HG02970 (cell line): ENCODE measurements at regions not wholly inside any gene's neighbourhood (a gene's known extent, or its start where the extent isn't known, plus 50 kb on each side); places are given as distances from the start of the nearest gene placed in this dataset.
A peak's percentile ranks its signal among the peaks of the same experiment; 100 is the strongest.

Experiments
- ATAC-seq: cut with Tn5 transposase; IDR thresholded peaks from one replicate; pipeline ENCODE4 v1.9.1; 2021; ENCODE audit warnings: mild to moderate bottlenecking, moderate library complexity, moderate number of reproducible peaks; ENCODE audit not compliant: unreplicated experiment, low FRiP score

DNA sequence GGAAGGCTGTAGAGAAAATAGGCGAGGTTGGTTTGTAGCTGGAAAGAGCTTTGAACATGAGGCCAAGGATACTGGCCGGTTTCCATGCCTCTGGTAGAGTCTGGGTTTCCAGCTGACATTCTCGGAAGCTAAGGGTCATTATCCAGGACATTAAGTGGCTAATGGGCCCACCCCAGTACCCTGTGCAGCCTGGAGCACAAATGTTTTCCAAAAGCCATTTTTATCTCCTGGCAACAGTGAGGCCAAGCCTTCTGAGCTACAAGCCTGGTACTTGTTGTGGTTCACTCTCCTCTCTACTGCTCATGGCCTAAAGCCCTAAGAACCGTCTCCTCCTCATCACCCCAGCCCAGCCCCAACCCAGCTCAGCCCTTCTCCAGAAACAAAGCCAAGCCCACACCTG lies 122.9 kb downstream of the DMRTA2 start:
- ATAC-seq: no peak

DNA sequence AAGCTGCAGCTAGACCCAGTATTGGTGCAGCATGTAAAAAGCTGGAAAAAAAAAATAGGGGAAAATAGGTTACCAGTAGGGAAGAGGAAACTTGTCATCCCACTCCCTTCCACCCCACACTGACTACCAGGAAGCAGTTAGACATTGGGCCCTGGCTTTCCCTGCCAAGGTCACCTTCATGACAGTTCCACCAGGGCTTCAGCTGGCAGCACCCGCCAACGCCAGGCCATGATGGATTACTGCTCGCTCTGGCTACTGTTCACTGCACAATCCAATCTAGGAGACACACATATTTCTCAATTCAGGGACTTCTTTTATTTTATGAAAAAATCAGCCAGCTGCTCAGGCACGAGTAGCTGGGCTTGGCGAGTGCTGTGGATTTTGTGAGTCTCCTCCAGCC lies 127.7 kb downstream of the DMRTA2 start:
- ATAC-seq: no peak

DNA sequence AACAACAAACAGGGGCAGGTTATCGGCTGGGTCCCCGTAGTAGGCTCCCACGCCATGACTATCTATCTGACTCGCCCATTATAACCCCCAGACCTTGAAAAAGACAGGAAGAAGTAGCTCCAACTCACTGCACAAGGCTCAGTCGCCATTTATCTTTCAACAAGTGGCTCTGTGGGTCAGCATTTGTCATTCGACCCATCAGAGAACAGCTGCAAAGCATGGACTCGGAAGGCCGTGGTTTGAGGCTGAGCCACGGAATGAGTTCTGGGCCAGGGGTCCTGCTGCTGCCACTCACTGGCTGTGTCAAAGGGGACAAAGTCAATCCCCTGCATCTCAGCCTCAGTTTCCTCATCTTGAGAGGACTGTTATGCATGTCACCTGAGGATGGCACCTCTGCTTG lies 131.0 kb downstream of the DMRTA2 start:
- no peak for ATAC-seq

DNA sequence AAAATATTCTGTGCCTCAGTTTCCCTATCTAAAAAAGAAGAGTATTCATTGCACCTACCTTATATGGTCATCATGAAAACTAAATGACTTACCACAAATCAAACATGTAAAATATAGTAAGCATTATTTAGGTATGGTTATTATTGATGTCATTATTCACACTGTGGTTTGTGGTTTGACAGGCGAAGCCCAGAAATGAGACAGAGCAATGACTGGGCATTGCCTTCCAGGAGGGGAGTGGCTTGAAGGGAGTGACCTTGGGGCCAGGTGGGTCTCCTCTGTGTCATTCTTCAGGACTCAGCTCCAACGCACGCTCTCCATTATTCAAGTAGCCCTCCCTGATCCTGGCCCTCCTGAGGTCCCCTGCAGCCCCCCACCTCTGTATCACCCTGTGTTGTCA lies 133.7 kb downstream of the DMRTA2 start:
- ATAC-seq: no peak

DNA sequence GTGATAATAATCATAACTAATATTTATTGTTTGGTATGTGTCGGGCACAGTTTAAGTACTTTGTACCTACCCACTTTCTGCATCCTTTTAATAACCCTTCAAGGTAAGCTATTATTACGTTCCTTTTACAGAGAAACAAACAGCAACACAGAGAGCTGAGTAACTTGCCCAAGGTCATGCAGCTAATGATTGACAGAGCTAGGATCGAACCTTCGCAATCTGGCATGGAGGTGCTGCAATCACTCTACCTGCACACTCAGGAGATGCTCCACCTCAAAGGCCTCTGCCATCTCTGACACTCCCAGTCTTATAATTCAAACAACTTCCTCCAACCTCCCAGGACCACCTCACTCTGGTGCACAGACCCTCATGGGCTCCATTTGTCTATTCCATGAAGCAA lies 137.2 kb downstream of the DMRTA2 start:
- ATAC-seq: no peak

DNA sequence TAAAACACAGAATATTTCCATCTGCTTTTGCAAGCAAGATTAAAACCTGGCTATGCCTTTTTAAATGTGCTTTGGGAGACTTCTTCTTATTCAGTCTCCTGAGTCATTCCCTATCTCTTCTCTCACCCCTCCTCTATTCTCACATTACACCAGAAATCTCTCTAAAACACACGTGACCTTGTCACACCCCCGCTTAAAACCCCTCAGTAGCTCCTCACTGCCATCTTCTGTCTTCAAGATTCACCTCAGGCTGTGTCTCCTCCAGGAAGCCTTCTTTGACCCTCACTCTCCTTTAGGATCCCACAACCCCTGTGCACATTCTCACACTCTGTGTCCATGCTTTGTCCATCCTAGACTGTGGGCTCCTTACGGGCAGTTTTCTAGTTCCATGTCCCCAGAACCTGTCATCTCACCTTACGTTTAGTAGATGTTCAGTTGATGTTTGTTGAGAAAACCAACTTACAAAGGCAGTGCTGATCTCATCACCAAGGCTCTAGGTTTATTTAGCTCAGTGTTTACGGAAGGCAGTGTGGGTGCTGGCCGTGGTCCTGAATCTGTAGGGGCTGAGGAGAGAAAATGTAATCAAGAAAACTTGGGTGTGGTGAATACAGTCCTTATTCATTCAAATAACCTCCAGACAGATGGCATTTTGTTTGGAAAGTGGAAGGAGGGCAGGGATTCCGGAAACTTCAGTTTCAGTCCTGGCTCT lies 143.5 kb downstream of the DMRTA2 start:
- ATAC-seq: no peak

DNA sequence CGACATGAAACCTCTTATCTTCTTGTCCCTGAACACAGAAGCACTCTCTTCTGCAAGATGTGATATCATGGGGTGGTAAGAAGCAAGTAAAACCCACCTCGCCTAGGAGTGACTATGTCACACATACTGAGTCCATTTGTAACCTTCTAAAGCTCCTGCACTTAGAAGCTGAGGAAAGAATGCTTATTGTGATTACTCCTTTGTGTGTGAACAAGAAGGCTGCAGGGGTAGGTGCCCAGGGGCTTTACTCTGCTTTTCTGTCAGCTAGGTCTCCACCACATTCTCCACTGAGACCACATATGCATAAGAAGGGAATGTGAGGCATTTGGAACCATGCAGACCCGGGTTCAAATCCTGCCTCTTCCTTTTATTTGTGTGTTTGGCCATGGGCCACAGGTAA lies 144.3 kb downstream of the DMRTA2 start:
- no peak for ATAC-seq

DNA sequence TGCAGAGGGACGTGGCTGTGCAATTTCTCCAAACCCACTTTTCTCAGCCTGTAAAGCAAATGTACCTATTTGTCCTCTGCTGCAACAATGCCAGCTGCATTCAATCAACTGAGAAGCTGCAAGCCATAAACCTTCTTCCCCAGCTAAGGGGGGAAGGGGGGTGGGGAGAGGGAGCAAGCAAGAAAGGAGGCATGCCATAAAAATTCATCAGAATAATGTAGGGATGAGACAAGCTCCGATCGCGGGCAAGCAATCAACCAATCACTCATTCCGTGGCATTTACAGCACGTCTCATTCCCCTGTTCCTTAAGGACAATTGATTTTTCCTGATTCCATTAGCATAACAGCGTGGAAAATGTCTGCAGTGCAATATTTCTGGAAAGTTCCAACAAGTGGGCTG lies 144.8 kb downstream of the DMRTA2 start:
- no peak for ATAC-seq

DNA sequence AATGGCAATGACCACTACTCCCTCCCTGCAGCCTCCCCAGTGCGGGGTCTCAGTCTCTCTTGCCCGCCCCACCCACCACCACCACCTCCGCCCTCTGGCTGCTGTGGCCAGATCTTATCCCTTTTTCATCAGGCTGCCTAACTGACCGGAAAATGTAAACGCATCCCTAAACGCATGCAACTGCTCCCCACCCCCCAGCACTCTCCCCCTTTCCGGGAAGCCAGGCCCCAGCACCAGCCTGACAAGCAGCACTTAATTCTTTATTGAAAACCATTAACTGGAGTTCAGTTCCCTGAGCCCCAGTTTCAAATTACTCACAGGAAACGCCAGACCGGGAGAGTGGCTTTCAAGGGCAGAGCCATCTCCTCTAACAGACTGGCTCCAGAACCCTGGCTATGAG lies 147.7 kb downstream of the DMRTA2 start:
- no peak for ATAC-seq

DNA sequence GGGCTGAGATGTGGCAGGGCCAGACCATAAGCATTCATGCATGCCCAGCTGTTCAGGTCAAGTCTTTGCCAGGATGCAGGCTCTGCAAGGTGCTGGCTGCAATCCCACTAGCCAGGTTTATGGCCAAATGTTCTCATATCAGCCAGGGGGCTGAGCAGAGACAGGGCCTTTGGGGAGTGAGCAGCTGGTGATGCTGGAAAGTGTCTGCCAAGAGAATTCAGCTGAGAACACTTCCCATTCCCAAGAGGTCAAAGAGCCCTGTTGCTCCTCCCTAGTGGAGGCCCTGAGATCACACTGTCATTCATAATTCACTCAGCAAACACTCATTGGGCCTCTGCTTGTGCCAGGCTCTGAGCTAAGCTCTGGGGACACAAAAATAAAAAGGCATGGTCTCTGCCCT lies 150.3 kb downstream of the DMRTA2 start:
- no peak for ATAC-seq

DNA sequence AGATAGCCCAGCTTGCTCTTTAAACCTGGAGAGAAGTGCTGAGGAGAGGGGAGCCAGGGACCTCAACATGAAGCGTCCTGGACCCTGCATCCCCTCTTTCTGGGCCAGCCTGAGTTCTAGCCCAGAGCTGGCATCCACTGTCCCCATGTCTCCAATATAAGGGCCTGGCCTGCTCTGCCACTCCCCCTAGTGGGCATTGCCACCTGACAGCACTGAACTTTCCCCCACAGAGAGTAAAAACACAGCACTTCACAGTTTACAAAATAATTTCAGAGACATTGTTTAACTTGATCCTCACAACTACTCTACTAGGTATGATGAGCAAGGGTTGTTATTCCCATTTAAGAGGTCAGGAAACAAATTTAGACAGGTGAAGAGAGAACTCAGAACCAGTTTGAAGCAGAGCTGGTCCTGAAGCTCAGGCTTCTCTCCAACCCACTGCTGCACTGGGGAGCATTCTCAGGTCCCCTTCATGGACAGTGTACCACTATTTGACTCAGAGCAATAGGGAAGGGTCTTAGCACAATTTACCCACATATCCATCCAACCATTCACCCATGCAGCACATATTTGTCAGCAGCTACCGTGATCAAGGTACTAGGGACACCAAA lies 151.2 kb downstream of the DMRTA2 start:
- peak; percentile 69 for ATAC-seq

DNA sequence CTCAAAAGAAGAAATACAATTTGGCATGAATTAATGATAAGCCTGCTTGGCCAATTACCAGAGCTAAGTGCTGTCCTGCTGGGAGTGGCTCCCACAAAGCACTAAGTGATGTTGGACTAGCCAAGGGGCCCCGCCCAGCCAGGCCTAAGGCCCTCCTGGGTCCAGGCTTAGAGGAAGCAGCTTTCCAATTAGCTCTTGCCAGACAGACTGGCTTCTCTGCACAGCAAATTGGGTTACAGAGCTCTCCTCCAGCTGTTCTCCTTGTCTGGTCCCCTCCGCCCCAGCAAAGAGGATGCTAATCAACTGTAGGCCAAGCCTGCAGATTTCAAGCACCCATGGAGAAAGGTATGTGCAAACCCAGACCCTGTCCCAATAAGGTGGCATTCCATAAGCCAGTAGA lies 151.9 kb downstream of the DMRTA2 start:
- no peak for ATAC-seq

DNA sequence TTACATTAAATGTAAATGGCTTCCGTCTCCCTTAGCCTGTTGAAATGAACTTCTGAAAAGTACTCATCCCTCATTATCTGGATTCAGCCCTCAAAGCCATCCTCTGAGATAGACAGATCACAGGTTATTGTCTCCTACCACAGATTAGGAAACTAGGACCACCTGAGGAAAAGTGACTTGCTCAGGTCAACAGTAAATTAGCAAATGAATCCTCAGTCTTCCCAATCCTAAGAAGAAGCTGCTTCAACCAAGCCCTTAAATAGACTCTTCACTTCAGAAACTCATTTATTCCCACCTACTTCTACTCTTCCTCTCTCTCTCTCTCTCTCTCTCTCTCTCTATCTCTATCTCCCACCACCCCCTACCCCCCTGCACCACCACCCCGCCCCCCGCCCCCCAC lies 152.3 kb downstream of the DMRTA2 start:
- ATAC-seq: no peak

DNA sequence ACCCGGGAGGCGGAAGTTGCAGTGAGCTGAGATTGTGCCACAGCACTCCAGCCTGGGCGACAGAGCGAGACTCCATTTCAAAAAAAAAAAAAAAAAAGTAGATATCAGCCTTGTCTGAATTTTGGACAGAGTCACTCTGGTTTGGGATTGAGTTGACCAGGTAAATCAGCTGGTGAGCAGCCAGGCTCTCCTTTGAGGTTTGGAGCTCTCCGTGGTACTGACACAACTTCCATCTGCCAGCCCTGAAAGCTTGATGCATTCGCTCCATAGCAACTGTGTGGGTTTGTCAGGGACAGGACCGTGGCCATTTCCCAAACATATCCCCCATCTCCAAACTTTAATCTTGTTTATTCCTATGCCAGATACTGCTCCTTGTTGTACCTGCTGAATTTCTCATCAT lies 155.2 kb downstream of the DMRTA2 start:
- no peak for ATAC-seq

DNA sequence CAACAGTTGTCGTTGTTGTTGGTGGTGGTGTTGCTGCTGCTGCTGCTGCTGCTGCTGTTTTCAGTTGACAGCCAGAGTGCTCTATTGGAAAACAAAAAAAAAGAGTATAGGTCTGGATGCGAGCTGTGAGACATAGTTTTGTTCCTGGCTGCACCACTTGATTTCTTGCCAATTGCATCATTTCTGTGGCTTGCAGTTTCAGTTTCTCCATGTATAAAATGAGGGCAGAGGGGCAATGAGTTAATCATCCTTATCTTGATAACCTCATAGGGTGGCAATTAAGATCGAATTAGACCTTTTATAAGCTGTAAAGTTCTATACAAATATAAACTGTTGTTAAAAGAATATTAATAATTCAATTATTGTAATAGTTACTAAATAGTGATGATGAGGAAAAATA lies 156.7 kb downstream of the DMRTA2 start:
- no peak for ATAC-seq

DNA sequence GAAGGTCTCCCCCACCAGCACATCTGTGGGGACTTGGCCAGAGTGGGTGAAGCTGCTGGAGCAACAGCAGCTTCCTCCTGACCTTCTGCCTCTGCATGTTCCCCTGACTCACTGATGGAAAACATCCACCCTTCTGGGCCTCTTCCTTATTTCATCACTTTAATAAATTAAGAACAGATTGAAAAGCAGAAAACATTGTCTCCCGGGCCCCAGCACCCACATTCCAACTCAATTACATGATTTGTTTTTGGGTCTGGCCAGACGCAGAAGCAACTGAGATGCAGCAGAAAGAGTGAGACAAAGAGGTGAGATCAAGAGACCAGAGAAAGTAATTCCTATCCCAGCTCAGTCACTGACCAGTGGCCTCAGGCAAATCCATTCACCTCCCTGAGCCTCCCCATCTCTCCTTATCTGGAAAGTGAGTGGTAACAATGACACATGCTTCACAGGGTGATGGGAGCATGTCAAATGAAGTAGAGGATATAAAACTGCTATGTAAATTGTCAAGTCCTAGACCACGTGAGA lies 157.1 kb downstream of the ELAVL4 start:
- no peak for ATAC-seq

DNA sequence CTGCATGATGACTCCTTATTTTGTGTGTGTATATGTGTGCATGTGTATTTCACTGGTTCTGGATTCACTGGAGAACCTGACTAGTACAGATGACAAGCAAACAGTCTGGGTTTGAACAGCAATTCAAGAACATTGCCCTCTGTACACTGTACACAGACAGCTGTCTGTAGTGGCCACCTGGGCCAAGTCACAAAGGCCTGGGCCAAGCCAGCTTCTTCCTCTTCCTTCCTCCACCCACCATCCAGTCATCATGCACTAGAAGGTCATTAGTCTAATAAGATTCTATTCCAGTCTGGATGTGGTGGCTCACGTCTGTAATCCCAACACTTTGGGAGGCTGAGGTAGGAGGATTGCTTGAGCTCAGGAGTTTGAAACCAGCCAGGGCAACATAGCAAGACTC lies 155.9 kb downstream of the ELAVL4 start:
- ATAC-seq: no peak

DNA sequence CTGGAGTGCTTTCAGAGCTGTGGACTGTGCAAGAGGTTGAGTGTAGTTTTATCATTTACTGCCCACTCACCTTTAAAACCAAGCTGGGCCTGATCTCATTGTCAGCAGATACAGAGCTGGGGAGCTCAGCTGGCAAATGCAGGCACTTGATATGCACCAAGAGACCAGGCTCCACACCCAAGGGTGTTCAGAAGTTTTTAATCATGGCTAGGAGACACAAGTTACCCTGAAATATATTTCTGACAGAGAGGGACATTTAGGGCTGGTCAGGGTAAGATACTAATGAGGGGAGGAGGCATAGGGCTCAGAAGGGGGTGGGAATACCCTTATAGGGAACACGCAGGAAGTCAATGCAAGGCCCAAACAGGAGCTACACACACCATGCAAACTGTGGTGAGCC lies 153.7 kb downstream of the ELAVL4 start:
- ATAC-seq: no peak

DNA sequence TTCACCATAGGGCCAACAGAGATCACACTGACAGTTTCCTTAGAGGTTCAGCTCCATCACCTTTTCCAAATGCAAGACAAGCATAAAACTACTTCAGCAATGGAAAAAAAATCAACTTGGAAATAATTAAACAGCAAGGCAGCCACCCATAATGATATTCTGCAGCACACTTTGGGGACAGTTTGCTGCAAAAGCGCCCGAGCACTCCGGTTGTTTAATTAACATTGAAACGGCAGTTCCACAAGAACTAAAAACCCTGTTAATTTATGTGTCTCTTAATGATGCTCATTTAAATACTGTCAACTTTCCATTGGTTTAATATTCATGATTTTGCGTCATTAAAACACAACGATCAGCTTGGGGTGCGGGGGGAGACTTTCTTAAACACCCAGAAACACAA lies 153.2 kb downstream of the ELAVL4 start:
- no peak for ATAC-seq

DNA sequence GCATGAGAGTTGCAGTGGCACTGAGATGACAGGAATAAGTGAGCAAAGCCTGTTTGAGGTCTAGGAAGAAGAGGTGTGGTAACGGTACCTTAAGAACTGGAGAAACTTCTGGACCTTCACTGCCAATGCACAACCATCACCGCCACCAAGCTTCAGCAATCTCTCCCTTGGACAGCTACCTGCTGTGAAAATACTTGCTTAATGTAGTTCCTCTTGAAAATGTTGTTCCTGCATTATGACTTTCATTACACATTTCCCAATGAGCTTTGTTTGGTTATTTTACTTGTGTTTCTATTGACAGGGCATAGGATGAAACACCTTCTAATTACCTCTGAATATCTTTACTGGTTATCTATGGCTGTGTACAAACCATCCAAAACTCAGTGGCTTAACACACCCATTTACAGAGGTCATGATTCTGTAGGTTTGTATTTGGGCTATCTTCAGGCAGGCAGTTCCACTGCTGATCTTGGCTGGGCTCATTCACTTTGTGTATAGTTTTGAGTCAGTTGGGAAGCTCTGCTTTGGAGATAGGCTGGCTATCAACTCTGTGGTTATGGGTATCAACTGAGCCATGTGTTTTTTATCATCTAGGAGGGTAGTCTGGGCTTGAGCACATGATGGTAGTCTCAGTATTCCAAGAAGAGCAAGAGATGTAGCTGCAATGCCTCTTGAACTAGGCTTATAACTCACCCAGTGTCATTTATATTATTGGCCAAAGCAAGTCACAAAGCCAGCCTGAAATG lies 149.4 kb downstream of the ELAVL4 start:
- ATAC-seq: no peak

DNA sequence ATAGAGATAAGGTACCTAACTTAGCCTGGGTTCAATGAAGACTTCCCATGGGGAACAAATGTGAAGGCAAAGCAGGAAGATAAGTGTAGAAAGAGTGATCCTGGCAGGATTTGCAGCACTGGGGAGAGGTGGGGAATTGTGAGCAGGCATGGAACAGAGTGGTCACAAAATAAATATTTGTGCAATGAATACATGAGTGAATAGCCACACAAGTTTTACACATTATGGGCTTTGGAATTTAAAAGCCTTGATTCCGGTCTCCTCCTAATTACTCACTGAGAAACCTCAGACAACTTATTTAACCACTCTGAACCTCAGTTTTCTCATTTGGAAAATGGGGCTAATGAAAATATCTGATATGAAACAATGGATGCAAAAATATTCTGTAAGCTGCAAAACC lies 148.3 kb downstream of the ELAVL4 start:
- no peak for ATAC-seq
